GM12873 (cell line): ENCODE measurements at regions not wholly inside any gene's neighbourhood (a gene's known extent, or its start where the extent isn't known, plus 50 kb on each side); places are given as distances from the start of the nearest gene placed in this dataset.

Source experiments
- CTCF ChIP-seq: IDR thresholded peaks from 2 replicates; pipeline ENCODE4 v1.5.1; 2012; ENCODE audit warnings: low read depth, mild to moderate bottlenecking, moderate library complexity, low read length, control low read depth; ENCODE audit not compliant: insufficient read depth; ENCODE audit errors: missing control alignments

- no peak for TF ChIP-seq CTCF
These were observed 541.4 kb downstream of the DACH1 start for GRCh38 chr13:71325556-71325955.

GRCh38 chr13:71323266-71323665, 543.7 kb downstream of the DACH1 start:
- TF ChIP-seq CTCF: no peak

- TF ChIP-seq CTCF: peak; percentile 56
These were observed 546.6 kb downstream of the DACH1 start for GRCh38 chr13:71320452-71320851.

GRCh38 chr13:71316792-71317363, 550.1 kb downstream of the DACH1 start:
- no peak for TF ChIP-seq CTCF

- no peak for TF ChIP-seq CTCF
These were observed 554.1 kb downstream of the DACH1 start for GRCh38 chr13:71312923-71313322.

GRCh38 chr13:71309905-71310304, 557.1 kb downstream of the DACH1 start:
- TF ChIP-seq CTCF: no peak

- TF ChIP-seq CTCF: no peak
These were observed 560.2 kb downstream of the DACH1 start for GRCh38 chr13:71306821-71307220.
